Activated naive CD8-positive, alpha-beta T cell treated with anti-CD3 and anti-CD28 coated beads, Interleukin-2, amount 50 U/mL, for 16 hours (primary cell): ENCODE measurements at regions not wholly inside any gene's neighbourhood (a gene's known extent, or its start where the extent isn't known, plus 50 kb on each side); places are given as distances from the start of the nearest gene placed in this dataset.

Experiments
- DNase-seq: peaks from one replicate; pipeline ENCODE4 v3.0.0-alpha.2; 2020; ENCODE audit warnings: low read depth, low spot score

- no peak for DNase-seq
Measured at GRCh38 chr5:89044674-89045200, 161.8 kb upstream of the MEF2C start.

GRCh38 chr5:89043676-89044075, 160.7 kb upstream of the MEF2C start:
- no peak for DNase-seq

- no peak for DNase-seq
Measured at GRCh38 chr5:89042746-89043145, 159.8 kb upstream of the MEF2C start.

GRCh38 chr5:89041976-89042375, 159.0 kb upstream of the MEF2C start:
- DNase-seq, result no peak

GRCh38 chr5:89041249-89041779, 158.3 kb upstream of the MEF2C start:
- no peak for DNase-seq

GRCh38 chr5:89036704-89037489, 153.9 kb upstream of the MEF2C start:
- DNase-seq, result no peak

GRCh38 chr5:89036166-89036565, 153.2 kb upstream of the MEF2C start:
- DNase-seq, result no peak

- no peak for DNase-seq
Measured at GRCh38 chr5:89034588-89034987, 151.6 kb upstream of the MEF2C start.

GRCh38 chr5:89030798-89031197, 147.8 kb upstream of the MEF2C start:
- no peak for DNase-seq

GRCh38 chr5:89028595-89029285, 145.8 kb upstream of the MEF2C start:
- DNase-seq, result no peak

- DNase-seq, result no peak
Measured at GRCh38 chr5:89024045-89024444, 141.1 kb upstream of the MEF2C start.

GRCh38 chr5:89020926-89021610, 138.1 kb upstream of the MEF2C start:
- DNase-seq, result no peak

- no peak for DNase-seq
Measured at GRCh38 chr5:89016741-89017303, 133.8 kb upstream of the MEF2C start.

GRCh38 chr5:89015409-89015808, 132.4 kb upstream of the MEF2C start:
- DNase-seq, result no peak

- DNase-seq, result no peak
Measured at GRCh38 chr5:89011778-89012711, 129.1 kb upstream of the MEF2C start.

- no peak for DNase-seq
Measured at GRCh38 chr5:89010512-89010911, 127.5 kb upstream of the MEF2C start.

- no peak for DNase-seq
Measured at GRCh38 chr5:89008291-89008690, 125.3 kb upstream of the MEF2C start.

- DNase-seq, result no peak
Measured at GRCh38 chr5:89005990-89006389, 123.0 kb upstream of the MEF2C start.

- DNase-seq, result no peak
Measured at GRCh38 chr5:89004379-89004778, 121.4 kb upstream of the MEF2C start.

GRCh38 chr5:89003563-89004036, 120.6 kb upstream of the MEF2C start:
- no peak for DNase-seq

- DNase-seq, result no peak
Measured at GRCh38 chr5:88999853-89000252, 116.9 kb upstream of the MEF2C start.
